Spleen (tissue), 7 donors: ENCODE measurements at regions not wholly inside any gene's neighbourhood (a gene's known extent, or its start where the extent isn't known, plus 50 kb on each side); places are given as distances from the start of the nearest gene placed in this dataset.

Experiments
- CTCF ChIP-seq, 11 experiments: fragments of 200-600 bp in 7 of 11; fragments of 450-650 bp in 4 of 11; sonication (generic) in 4 of 11; IDR thresholded peaks in 8 of 11; conservative IDR thresholded peaks in 3 of 11; 1 replicate in 7 of 11; 2 replicates in 4 of 11; pipeline versions ENCODE4 v1.4.0 to v1.8.0; 2016 to 2021; ENCODE audit warnings: antibody characterized with exemption in 11 of 11, inconsistent platforms in 4 of 11, mild to moderate bottlenecking in 1 of 11
- POLR2A ChIP-seq, 3 donors: fragments of 450-650 bp; IDR thresholded peaks; one replicate each; pipeline ENCODE4 v1.5.1; 2017; ENCODE audit warnings: antibody characterized with exemption in 3 of 3, mild to moderate bottlenecking in 1 of 3
- donor health status: DM: no; HTN: no; CAD: no; lungs with moderate emphysema.
- donor health status: DM: no; HTN: no; CAD: no.
- donor health status: DM: no; HTN: no; CAD: no.

GRCh38 chr5:4570047-4570995, 569.8 kb upstream of the ADAMTS16 start:
- TF ChIP-seq CTCF (IDR thresholded peaks at IDR 0.05 in 8 of 11, conservative IDR thresholded peaks at IDR 0.05 in 3 of 11) (no peak), POLR2A (IDR thresholded peaks at IDR 0.05) (no peak)
